Panc1 (cell line): ENCODE measurements at regions not wholly inside any gene's neighbourhood (a gene's known extent, or its start where the extent isn't known, plus 50 kb on each side); places are given as distances from the start of the nearest gene placed in this dataset.

Experiments
- ATAC-seq: fragments of 200-7000 bp; cut with Tn5 transposase; 2 replicates; pipeline ENCODE4 v1.9.1; 2020; ENCODE audit warnings: mild to moderate bottlenecking, moderate library complexity
- BruUV-seq: library from RNA; stranded (reverse); fragments of 400-500 nt; replicated peaks from 2 replicates; lab custom pipeline; 2021; lab: Mats Ljungman, UMichigan
- CTCF ChIA-PET: fragments of 300-600 bp; sonication (Branson Sonifier 250); formaldehyde crosslinking; loops from one replicate; lab custom pipeline; 2022; ENCODE audit warnings: antibody characterized with exemption; lab: Charles Lee
- POLR2A ChIA-PET: fragments of 300-600 bp; sonication (Branson Sonifier 250); formaldehyde crosslinking; loops from one replicate; lab custom pipeline; 2022; ENCODE audit warnings: antibody characterized with exemption; lab: Charles Lee
- DNase-seq: peaks from one replicate; pipeline ENCODE4 v3.0.0-alpha.2; 2010; ENCODE audit warnings: low read depth, low spot score
- H3K27ac ChIP-seq: 2 replicates; pipeline ENCODE4 v1.5.1; 2011; ENCODE audit warnings: mild to moderate bottlenecking, low read length, inconsistent platforms
- H3K27me3 ChIP-seq: fragments of 200-500 bp; sonication (Bioruptor generic); 2 replicates; pipeline ENCODE4 v1.6.0; 2014; ENCODE audit warnings: low read length, inconsistent platforms; ENCODE audit not compliant: control insufficient read depth, insufficient read depth
- H3K36me3 ChIP-seq: fragments of 200-500 bp; sonication (Bioruptor generic); 2 replicates; pipeline ENCODE4 v1.5.1; 2014; ENCODE audit warnings: inconsistent platforms, mild to moderate bottlenecking, low read length, moderate library complexity; ENCODE audit not compliant: control insufficient read depth, insufficient read depth
- H3K4me1 ChIP-seq: 2 replicates; pipeline ENCODE4 v1.5.1; 2011; ENCODE audit warnings: inconsistent platforms, mild to moderate bottlenecking, low read length, moderate library complexity; ENCODE audit not compliant: control insufficient read depth, insufficient read depth
- H3K4me3 ChIP-seq, 2 experiments: 2 replicates each; pipeline ENCODE4 v1.5.1; 2011 to 2012; ENCODE audit warnings: low read depth in 2 of 2, low read length in 2 of 2, mild to moderate bottlenecking in 2 of 2, inconsistent platforms in 1 of 2, moderate library complexity in 1 of 2
- H3K9me3 ChIP-seq: fragments of 200-500 bp; sonication (Bioruptor generic); 2 replicates; pipeline ENCODE4 v1.5.1; 2014; ENCODE audit warnings: low read depth, mild to moderate bottlenecking, inconsistent platforms, low read length, moderate library complexity; ENCODE audit not compliant: control insufficient read depth, insufficient read depth
- POLR2AphosphoS5 ChIP-seq: IDR thresholded peaks from 2 replicates; pipeline ENCODE4 v1.6.1; 2012; ENCODE audit warnings: mild to moderate bottlenecking, low read depth, low read length, moderate library complexity
- SIN3A ChIP-seq: IDR thresholded peaks from 2 replicates; pipeline ENCODE4 v1.6.1; 2012; ENCODE audit warnings: low read depth, mild to moderate bottlenecking, low read length, moderate library complexity, borderline replicate concordance; ENCODE audit not compliant: insufficient read depth
- TCF7L2 ChIP-seq: IDR thresholded peaks from 2 replicates; pipeline ENCODE4 v1.6.1; 2011; ENCODE audit warnings: mild to moderate bottlenecking, low read depth, low read length, inconsistent platforms
- in situ Hi-C: cut with HindIII; loops from 2 replicates; pipeline ENCODE4 v1.10.0; 2016; ENCODE audit warnings: low sequenced_read_pairs, low pct_unique_long_range_greater_than_20kb
- intact Hi-C: fragments of 100-400 bp; cut with micrococcal nuclease; formaldehyde crosslinking; loops from one replicate; pipeline ENCODE4 v1.10.0; 2022; ENCODE audit not compliant: unreplicated experiment
- TF ChIP-seq, protein P1 (sequence below): fragments of 450-650 bp; IDR thresholded peaks from 2 replicates; pipeline ENCODE4 v1.5.1; 2017; ENCODE audit warnings: mild to moderate bottlenecking
- TF ChIP-seq, protein P2 (sequence below), 2 experiments: IDR thresholded peaks; 2 replicates each; pipeline ENCODE4 v1.6.1; 2011 to 2012; ENCODE audit warnings: low read depth in 2 of 2, control low read depth in 1 of 2, low read length in 1 of 2, mild to moderate bottlenecking in 1 of 2, moderate library complexity in 1 of 2; ENCODE audit not compliant: insufficient read depth in 1 of 2

DNA sequence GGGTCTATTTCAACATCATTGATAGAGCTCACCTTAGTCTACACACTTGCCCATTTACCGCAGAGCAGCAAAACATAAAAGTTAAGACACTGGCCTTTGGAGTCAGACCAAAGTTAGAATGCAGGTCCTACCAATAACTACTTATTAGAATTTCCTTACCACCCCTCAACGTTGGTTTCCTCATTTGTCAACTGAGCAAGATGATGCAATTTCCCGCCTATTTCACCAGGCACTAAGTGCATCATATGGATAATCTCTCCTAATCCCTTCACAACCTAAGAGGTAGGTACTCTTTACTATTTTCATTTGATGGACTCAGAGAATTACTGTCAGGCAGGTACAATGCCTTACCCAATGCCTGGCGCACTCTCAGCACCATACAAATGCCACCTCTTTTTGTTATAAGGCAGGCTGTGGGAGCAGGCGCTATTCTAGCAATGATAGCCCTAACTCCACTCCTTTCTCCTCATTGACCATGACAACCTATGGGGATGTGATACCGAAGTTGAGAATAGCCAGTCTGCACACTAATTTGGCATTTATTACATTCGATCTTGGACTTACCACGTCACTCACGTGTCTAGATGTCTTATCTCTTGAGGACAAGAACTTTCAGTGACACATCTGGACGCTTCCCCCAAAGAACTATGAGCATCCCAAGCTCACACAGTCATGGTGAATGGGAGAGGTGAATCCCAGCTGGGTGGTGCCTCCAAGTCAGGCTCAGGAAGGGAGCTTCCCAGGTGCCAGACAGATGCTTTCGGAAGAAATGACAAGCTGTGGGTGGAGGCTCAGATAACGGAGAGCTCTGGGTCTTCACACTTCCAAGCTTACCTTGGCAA, 128.1 kb upstream of the STMND1 start:
- intact Hi-C loops = no loop called here
- ATAC-seq = no peak
- TF ChIP-seq, protein P1, sequence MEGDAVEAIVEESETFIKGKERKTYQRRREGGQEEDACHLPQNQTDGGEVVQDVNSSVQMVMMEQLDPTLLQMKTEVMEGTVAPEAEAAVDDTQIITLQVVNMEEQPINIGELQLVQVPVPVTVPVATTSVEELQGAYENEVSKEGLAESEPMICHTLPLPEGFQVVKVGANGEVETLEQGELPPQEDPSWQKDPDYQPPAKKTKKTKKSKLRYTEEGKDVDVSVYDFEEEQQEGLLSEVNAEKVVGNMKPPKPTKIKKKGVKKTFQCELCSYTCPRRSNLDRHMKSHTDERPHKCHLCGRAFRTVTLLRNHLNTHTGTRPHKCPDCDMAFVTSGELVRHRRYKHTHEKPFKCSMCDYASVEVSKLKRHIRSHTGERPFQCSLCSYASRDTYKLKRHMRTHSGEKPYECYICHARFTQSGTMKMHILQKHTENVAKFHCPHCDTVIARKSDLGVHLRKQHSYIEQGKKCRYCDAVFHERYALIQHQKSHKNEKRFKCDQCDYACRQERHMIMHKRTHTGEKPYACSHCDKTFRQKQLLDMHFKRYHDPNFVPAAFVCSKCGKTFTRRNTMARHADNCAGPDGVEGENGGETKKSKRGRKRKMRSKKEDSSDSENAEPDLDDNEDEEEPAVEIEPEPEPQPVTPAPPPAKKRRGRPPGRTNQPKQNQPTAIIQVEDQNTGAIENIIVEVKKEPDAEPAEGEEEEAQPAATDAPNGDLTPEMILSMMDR = no peak
- TF ChIP-seq POLR2AphosphoS5 (no peak), TCF7L2 (no peak), SIN3A (no peak)
- TF ChIP-seq, protein P2, sequence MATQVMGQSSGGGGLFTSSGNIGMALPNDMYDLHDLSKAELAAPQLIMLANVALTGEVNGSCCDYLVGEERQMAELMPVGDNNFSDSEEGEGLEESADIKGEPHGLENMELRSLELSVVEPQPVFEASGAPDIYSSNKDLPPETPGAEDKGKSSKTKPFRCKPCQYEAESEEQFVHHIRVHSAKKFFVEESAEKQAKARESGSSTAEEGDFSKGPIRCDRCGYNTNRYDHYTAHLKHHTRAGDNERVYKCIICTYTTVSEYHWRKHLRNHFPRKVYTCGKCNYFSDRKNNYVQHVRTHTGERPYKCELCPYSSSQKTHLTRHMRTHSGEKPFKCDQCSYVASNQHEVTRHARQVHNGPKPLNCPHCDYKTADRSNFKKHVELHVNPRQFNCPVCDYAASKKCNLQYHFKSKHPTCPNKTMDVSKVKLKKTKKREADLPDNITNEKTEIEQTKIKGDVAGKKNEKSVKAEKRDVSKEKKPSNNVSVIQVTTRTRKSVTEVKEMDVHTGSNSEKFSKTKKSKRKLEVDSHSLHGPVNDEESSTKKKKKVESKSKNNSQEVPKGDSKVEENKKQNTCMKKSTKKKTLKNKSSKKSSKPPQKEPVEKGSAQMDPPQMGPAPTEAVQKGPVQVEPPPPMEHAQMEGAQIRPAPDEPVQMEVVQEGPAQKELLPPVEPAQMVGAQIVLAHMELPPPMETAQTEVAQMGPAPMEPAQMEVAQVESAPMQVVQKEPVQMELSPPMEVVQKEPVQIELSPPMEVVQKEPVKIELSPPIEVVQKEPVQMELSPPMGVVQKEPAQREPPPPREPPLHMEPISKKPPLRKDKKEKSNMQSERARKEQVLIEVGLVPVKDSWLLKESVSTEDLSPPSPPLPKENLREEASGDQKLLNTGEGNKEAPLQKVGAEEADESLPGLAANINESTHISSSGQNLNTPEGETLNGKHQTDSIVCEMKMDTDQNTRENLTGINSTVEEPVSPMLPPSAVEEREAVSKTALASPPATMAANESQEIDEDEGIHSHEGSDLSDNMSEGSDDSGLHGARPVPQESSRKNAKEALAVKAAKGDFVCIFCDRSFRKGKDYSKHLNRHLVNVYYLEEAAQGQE (IDR thresholded peaks at IDR 0.05; ENCODE audit: insufficient read depth in 1 of 2, low read depth in 2 of 2, low read length in 1 of 2) = no peak

DNA sequence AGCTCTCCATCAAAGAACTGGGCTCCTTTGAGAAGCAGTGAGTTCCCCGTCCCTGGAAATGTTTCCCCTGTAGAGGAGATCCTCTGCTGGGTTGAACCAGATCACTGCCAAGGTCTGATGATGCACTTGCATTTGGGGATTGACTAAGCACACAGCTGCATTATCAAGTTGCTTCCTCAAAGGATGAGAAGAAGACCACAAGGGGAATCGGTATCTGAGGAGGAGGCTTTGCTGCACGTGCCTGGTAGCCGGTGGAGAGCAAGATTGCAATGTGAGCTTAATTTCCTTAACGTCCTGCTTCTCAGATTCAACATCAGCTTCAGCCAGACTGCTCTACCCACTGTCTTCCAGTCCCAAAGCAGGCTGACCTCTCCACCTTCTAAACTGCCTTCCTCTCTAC, 128.8 kb upstream of the STMND1 start:
- TF ChIP-seq, protein P1 = no peak
- TF ChIP-seq TCF7L2 = no peak
- no peak for TF ChIP-seq POLR2AphosphoS5
- TF ChIP-seq, protein P2 (IDR thresholded peaks at IDR 0.05; ENCODE audit: insufficient read depth in 1 of 2, low read depth in 2 of 2, low read length in 1 of 2) = no peak
- TF ChIP-seq SIN3A = no peak
- intact Hi-C loops (no loop called here), in situ Hi-C loops (no loop called here)
- BruUV-seq = no TSS peak
- Histone ChIP-seq H3K4me1 (no peaks in the 10 kb centered on the region), H3K27me3 (peaks cover 43% of the 10 kb centered on the region), H3K27ac (no peak overlapping the region), H3K36me3 (no peaks in the 10 kb centered on the region), H3K9me3 (no peaks in the 10 kb centered on the region), H3K4me3 (no peak overlapping the region)
- ChIA-PET POLR2A (no interaction called here), CTCF (no interaction called here)
- DNase-seq (no peak), ATAC-seq (no peak)

More for the DNA sequence above, 128.1 kb upstream of the STMND1 start:
- H3K4me3 ChIP-seq = no peak overlapping the region
- DNase-seq = no peak
- in situ Hi-C loops = no loop called here
- no peaks in the 10 kb centered on the region for H3K9me3 ChIP-seq
- POLR2A ChIA-PET = no interaction called here
- peaks cover 50% of the 10 kb centered on the region for H3K27me3 ChIP-seq
- H3K27ac ChIP-seq = no peak overlapping the region
- H3K36me3 ChIP-seq = no peaks in the 10 kb centered on the region
- H3K4me1 ChIP-seq = no peaks in the 10 kb centered on the region
- CTCF ChIA-PET = no interaction called here
- no TSS peak for BruUV-seq
